Muscle of back (tissue), 3 donors: ENCODE measurements at regions not wholly inside any gene's neighbourhood (a gene's known extent, or its start where the extent isn't known, plus 50 kb on each side); places are given as distances from the start of the nearest gene placed in this dataset.
"Not testable (repeated sequence)": the region's sequence is repeated elsewhere in the genome, so short reads cannot be mapped to it uniquely, and the experiment has no call there.

Experiments used
- DNase-seq, 3 donors: peaks; one replicate each; pipeline versions ENCODE4 v3.0.0 to v3.0.0-alpha.2; 2013

DNA sequence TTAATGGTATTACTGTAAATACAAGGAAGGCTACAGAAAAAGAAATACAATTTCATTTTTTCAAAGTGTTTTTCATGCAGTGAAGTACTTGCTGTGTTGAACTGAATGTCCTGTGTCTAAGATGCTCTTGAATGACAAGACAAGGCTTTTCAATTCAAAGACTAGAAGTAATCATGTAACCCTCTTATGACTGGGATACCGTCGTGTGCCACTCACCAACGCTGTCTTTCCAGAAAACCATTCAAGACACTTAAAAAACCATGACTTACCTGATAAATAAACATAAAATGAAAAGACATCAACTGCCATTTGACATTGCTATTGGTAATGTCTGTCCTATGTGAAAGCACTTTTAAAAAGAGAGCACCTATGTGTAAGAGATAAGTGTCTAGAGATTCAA, 183.1 kb upstream of the DPP10 start:
- no peak for DNase-seq

DNA sequence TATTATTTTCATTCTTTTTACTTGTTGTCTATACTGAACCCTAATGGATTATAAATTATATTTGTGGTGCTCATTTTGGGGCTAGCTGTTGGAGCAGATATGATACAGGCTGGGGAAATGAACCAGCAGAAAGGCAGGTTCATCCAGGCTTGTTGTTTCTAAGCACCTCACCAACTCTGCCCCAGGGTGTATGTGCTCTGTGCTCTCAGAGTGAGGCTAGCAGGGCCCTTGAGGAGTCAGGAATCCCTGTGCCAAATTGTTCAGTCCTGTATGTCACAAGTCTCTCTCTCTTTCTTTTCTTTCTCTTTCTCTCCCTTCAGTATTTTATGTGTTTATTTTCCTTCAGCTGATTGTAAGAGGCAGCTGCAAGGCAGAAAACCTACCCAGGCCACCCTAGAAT, 181.1 kb upstream of the DPP10 start:
- DNase-seq = no peak

- no peak for DNase-seq
These were observed 177.2 kb upstream of the DPP10 start for GRCh38 chr2:114265261-114265660.

- DNase-seq = no peak
These were observed 167.5 kb upstream of the DPP10 start for GRCh38 chr2:114274957-114275356.

DNA sequence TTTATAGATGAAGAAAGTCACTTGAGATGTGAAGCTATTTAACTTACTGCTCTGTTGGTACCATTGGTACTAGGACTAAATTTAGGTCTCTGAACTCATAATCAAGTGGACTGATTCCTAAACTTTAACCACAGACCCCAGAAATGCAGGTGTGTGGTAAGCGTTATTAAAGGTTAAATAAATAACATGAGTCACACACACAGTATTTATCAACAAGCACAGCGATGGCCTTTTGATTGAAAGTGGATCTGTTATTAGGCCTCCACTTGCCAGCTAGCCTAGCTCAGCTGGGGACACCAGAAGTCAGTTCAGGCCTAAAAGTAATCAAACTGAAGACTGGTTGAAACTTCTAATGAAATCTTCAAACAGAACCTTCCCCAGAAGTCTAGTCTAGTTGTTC, 161.3 kb upstream of the DPP10 start:
- DNase-seq = no peak

DNA sequence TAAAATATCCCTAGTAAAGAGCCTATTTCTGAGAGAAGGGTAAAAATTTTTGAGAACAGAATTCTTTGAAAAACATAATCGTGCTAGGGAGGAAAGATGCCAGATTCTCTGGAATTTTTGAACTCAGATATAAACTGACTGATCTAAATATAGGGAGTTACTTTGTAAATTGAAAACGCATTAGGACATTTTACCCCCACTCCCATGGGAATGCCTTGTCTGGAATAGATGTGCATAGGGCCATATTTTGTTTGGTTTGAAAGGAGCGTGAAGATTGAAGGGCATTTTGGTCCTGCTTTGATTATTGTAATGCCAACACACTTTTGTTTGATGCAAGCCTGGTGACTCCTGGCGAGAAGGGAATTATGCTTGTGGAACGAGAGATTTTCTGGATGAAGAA, 158.7 kb upstream of the DPP10 start:
- DNase-seq = peak in 1 of 3 donors; percentile 6

DNA sequence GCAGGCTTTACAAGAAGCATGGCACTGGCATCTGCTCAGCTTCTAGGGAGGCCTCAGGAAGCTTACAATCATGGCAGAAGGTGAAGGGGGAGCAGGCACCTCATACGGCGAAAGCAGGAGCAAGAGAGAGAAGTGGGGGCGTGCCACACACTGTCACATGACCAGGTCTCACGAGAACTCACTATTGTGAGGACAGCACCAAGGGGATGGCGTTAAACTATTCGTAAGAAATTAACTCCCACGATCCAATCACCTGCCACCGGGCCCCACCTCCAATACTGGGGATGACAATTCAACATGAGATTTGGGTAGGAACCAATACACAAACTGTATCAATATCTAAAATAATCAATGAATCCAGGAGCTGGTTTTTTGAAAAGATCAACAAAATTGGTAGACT, 156.0 kb upstream of the DPP10 start:
- no peak for DNase-seq

DNA sequence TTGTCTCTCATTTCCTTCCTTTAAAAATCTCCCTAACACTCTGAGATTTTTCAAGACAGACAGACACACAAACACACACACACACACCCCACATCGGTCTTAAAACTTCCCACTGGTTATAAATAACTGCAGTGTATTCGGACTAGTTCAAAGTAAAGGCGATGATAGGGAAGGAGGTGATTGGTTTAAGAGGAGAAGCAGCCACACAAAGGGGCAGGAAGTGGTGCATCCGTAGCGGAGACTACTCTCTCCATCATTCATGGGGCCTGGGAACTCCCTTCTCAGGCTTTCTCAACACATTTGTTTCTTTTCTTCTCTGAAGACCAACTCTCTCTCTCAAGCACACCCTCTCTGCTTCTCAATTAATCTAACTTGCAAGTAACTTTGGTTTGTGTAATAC, 149.1 kb upstream of the DPP10 start:
- DNase-seq = no peak

DNA sequence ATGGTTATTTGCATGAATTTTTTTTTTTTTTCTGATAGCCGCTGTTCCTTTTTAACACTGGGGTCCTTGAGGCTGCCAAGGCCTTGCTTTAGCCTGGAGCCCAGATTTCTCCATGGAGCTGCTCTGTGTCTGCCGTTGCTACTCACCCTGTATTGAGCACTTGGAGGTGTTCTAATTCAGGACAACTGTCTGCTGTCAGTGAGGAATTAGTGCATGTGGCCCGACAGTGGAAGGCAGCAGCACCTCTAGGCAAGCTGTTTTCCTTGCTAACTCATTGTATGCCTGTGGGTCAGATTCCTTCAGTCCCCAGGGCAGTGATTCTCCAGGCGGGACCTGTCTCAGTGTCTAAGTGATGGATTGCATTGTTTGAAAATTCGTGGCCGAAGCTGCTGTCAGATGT, 147.7 kb upstream of the DPP10 start:
- DNase-seq = no peak

DNA sequence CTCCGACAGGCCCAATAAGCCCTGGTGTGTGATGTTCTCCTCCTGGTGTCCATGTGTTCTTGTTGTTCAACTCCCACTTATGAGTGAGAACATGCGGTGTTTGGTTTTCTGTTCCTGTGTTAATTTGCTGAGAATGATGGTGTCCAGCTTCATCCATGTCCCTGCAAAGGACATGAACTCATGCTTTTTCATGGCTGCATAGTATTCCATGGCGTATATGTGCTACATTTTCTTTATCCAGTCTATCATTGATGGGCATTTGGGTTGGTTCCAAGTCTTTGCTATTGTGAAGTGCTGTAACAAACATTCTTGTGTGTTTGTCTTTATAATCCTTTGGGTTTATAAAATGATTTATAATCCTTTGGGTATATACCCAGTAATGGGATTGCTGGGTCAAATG, 142.1 kb upstream of the DPP10 start:
- not testable (repeated sequence) for DNase-seq

- peak; percentile 2 to 48 (median 15) for DNase-seq
These were observed 125.7 kb upstream of the DPP10 start for GRCh38 chr2:114316532-114317300.

GRCh38 chr2:114330594-114330993, 111.8 kb upstream of the DPP10 start:
- no peak for DNase-seq

DNA sequence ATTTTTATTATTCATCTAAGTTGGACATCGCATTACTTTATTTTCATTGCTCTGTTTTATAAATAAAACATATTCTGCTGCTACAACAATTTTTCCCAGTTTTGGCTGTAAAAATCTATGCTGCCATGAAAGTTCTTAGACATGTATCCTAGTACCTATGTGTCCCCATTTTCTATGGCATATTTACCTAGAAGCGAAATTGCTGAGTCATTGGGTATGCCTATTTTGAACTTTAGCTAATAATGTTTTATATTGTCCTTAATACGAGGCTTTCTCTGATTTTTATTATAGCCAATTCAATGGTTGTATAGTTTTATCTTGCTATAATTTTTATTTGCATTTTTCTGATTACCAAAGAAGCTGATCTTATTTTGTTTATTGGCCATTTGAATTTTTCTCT, 110.5 kb upstream of the DPP10 start:
- DNase-seq = no peak

DNA sequence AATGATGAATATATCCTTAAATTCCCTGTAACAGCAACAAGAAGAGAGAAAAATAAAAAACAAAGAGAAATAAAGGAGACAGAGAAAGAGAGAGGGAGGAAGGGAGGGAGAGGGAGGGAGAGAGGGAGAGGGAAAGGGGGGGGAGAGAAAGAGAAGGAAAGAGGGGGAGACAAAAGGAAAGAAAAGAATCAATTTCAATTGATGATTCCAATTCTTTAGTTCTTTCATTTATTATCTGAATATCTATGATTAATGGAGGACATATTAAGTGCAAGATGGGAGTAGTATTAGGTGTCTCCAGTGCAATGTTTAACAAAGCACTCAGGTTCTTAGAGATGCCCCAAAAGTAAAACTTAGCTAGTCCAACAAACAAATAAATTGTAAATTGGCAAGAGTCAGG, 97.2 kb upstream of the DPP10 start:
- no peak for DNase-seq

GRCh38 chr2:114346658-114347057, 95.8 kb upstream of the DPP10 start:
- DNase-seq = no peak

GRCh38 chr2:114350186-114350725, 92.2 kb upstream of the DPP10 start:
- DNase-seq = no peak

DNA sequence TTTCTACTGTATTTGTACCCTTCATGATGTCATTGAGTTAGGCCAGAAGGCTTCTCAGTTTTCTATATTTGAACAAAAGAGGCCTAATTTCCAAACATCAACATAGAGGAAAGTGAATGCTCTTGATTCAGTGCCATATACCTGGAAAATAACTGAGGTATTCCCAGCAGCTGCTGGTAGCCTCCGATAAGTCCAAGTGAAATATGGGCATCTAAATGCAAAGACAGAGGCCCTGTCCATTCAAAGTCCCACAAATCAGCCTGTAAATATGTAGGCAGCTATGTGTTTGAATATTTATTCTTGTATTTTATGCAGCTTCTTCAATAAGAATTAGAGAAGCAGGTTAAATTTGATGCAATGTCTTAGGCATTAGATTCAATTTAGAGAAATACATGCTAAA, 89.5 kb upstream of the DPP10 start:
- no peak for DNase-seq

DNA sequence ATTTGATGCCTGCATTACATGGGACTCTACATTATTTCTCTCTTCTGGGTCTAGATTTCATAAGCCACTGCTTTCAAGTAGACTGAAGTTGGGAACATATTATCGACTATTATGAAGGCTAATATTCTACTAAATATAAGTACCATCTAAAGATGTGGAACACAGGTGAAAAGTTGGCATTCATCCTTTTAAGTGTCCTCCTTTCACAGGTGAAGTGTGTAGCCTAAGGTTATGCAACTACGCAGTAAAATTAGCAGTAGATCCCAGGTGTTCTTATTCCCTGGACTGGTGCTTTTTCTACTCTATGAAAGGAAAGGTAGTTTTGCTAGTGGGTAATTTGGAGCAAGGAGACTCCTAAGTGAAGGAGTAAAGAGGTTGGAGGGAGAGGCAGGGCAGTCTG, 88.2 kb upstream of the DPP10 start:
- no peak for DNase-seq

GRCh38 chr2:114368705-114369104, 73.7 kb upstream of the DPP10 start:
- no peak for DNase-seq

- DNase-seq = not testable (repeated sequence)
These were observed 70.7 kb upstream of the DPP10 start for GRCh38 chr2:114371721-114372120.

GRCh38 chr2:114373591-114373990, 68.8 kb upstream of the DPP10 start:
- no peak for DNase-seq

- DNase-seq = no peak
These were observed 58.0 kb upstream of the DPP10 start for GRCh38 chr2:114384441-114384840.

GRCh38 chr2:114389021-114389420, 53.4 kb upstream of the DPP10 start:
- DNase-seq = no peak
